Gastroesophageal sphincter (tissue), 4 donors: ENCODE measurements at regions not wholly inside any gene's neighbourhood (a gene's known extent, or its start where the extent isn't known, plus 50 kb on each side); places are given as distances from the start of the nearest gene placed in this dataset.

Source experiments
- ATAC-seq: fragments of 150-250 bp; one replicate; pipeline ENCODE4 v1.9.1; 2016; ENCODE audit warnings: mild to moderate bottlenecking, moderate library complexity
- H3K27ac ChIP-seq, 4 donors: fragments of 200-600 bp; sonication (generic) in 3 of 4; 1 replicate in 3 of 4; 2 replicates in 1 of 4; pipeline ENCODE4 v1.5.1; 2016 to 2019
- H3K27me3 ChIP-seq: fragments of 200-600 bp; sonication (generic); one replicate; pipeline ENCODE4 v1.5.1; 2019
- H3K36me3 ChIP-seq, 2 donors: fragments of 200-600 bp; sonication (generic); one replicate each; pipeline ENCODE4 v1.5.1; 2019; ENCODE audit warnings: control low read depth in 1 of 2
- H3K4me1 ChIP-seq, 3 donors: fragments of 200-600 bp; sonication (generic); 1 replicate in 2 of 3; 2 replicates in 1 of 3; pipeline ENCODE4 v1.5.1; 2016 to 2019; ENCODE audit warnings: control low read depth in 2 of 3
- H3K4me3 ChIP-seq, 2 donors: fragments of 200-600 bp; sonication (generic); one replicate each; pipeline ENCODE4 v1.5.1; 2019; ENCODE audit warnings: mild to moderate bottlenecking in 1 of 2, moderate library complexity in 1 of 2
- H3K9me3 ChIP-seq, 3 donors: fragments of 200-600 bp; sonication (generic); one replicate each; pipeline ENCODE4 v1.5.1; 2017 to 2019; ENCODE audit warnings: control low read depth in 2 of 3
- EP300 ChIP-seq: sonication (generic); formaldehyde crosslinking; IDR thresholded peaks from one replicate; pipeline ENCODE4 v1.6.1; 2017; ENCODE audit warnings: antibody characterized with exemption, mild to moderate bottlenecking
- POLR2A ChIP-seq, 2 donors: fragments of 450-650 bp; IDR thresholded peaks; one replicate each; pipeline ENCODE4 v1.6.1; 2017; ENCODE audit warnings: antibody characterized with exemption in 2 of 2, mild to moderate bottlenecking in 2 of 2, moderate library complexity in 1 of 2
- POLR2AphosphoS5 ChIP-seq: sonication (generic); formaldehyde crosslinking; IDR thresholded peaks from one replicate; pipeline ENCODE4 v1.6.1; 2017; ENCODE audit warnings: antibody characterized with exemption
- WGBS, 2 donors: methylation state at CpG; one replicate each; pipeline ENCODE4 v1.1.5; 2018; ENCODE audit warnings: low coverage in 1 of 2; 5-methylcytosine and 5-hydroxymethylcytosine counted together
- TF ChIP-seq, protein P1 (sequence below), 4 experiments: fragments of 200-600 bp in 2 of 4; fragments of 450-650 bp in 2 of 4; sonication (generic) in 1 of 4; IDR thresholded peaks; one replicate each; pipeline ENCODE4 v1.5.1; 2017 to 2019; ENCODE audit warnings: antibody characterized with exemption in 4 of 4, mild to moderate bottlenecking in 2 of 4, moderate library complexity in 2 of 4

DNA sequence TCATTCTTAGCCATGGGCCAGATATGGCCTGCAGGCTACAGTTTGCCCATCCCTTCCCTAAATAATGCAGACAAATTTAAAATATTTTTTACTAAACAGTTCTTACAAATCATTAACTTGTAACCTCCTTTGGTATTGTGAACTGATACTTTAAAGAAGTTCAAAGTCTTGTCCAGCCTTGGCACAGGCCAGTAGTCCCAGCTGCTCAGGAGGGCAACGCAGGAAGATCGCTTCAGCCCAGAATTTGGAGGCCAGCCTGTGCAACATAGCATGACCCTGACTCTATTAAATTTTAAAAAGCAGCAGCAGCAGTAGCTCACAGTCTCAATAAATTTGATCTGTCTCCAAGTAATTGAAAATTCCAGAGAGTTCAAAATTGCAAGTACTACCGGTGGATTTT, 83.7 kb upstream of the ARHGAP32 start:
- ATAC-seq: no peak
- Histone ChIP-seq H3K4me3 (no peak overlapping the region), H3K9me3 (no peaks in the 10 kb centered on the region), H3K4me1 (peaks cover 3 to 61% (median 7%) of the 10 kb centered on the region in 3 donors), H3K27me3 (no peaks in the 10 kb centered on the region), H3K36me3 (no peaks in the 10 kb centered on the region), H3K27ac (no peak overlapping the region)
- TF ChIP-seq EP300 (no peak), POLR2AphosphoS5 (no peak)
- TF ChIP-seq, protein P1, sequence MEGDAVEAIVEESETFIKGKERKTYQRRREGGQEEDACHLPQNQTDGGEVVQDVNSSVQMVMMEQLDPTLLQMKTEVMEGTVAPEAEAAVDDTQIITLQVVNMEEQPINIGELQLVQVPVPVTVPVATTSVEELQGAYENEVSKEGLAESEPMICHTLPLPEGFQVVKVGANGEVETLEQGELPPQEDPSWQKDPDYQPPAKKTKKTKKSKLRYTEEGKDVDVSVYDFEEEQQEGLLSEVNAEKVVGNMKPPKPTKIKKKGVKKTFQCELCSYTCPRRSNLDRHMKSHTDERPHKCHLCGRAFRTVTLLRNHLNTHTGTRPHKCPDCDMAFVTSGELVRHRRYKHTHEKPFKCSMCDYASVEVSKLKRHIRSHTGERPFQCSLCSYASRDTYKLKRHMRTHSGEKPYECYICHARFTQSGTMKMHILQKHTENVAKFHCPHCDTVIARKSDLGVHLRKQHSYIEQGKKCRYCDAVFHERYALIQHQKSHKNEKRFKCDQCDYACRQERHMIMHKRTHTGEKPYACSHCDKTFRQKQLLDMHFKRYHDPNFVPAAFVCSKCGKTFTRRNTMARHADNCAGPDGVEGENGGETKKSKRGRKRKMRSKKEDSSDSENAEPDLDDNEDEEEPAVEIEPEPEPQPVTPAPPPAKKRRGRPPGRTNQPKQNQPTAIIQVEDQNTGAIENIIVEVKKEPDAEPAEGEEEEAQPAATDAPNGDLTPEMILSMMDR (IDR thresholded peaks at IDR 0.05): no peak
- 83 to 84% methylated on average over 3 of the region's 3 CpGs for WGBS, 2 donors

DNA sequence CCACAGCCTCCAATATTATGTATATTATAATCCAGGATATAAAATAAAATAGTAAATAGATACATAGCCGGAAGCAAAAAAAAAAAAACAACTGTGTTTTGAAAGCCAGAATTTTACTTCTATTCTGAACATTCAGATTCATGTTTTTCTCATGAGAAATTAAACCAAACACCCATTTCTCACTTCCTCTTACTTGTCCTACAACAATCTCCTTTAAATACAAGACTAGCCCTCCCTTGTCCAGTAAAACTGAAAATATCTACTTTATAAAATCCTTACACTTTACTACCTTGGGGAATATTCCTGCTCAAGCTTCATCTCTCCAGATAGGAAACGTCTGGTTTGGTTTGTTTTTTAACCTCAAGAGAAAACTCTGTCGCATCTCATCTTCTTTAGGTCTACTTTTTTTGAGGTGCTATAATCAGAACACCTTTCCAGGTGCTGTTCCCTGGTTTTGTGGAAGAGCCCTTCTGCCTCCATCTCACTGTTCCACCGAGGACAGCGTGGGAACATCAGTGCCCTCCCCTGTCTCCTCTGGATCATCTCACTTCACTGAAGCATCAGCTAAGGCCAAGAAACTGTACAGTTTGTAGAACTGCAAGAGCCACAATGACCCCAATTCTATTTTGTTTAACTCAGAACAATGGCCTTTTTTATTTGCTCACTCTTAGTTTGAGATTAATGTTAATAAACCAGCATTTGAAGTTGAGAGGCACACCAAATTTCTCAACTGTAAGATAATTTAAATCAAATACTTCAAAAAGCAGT, 82.0 kb upstream of the ARHGAP32 start:
- no peaks in the 10 kb centered on the region for H3K27me3 ChIP-seq
- H3K36me3 ChIP-seq: no peaks in the 10 kb centered on the region
- H3K9me3 ChIP-seq: no peaks in the 10 kb centered on the region
- ATAC-seq: no peak
- H3K4me3 ChIP-seq: no peak overlapping the region
- peaks cover 3 to 53% (median 7%) of the 10 kb centered on the region in 3 donors for H3K4me1 ChIP-seq
- WGBS, 2 donors: 72 to 79% methylated on average over 1 to 5 of the region's 5 CpGs
- no peak for TF ChIP-seq POLR2AphosphoS5
- no peak overlapping the region for H3K27ac ChIP-seq

DNA sequence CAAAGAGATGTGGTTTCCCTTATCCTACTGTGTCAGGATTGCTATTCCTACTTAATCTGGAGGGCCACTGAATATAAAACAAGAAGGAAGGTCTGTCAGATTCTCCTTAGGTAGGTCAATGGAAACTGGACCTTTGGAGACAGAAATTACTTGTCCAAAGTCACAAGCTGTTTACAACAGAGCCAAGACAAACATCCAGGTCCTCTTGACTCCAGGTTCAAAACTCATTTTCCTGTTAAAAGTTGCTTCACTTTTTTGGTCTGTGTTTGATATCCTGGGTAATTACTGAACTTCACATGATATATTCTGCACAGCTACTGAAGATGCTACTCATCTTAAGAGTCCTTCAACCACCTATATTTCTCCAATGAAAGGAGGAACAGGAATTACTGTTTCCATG, 81.2 kb upstream of the ARHGAP32 start:
- H3K9me3 ChIP-seq: no peaks in the 10 kb centered on the region
- H3K4me3 ChIP-seq: no peak overlapping the region
- peaks cover 3 to 51% (median 7%) of the 10 kb centered on the region in 3 donors for H3K4me1 ChIP-seq
- TF ChIP-seq POLR2AphosphoS5: no peak
- TF ChIP-seq, protein P1 (IDR thresholded peaks at IDR 0.05): no peak
- TF ChIP-seq POLR2A (IDR thresholded peaks at IDR 0.05): no peak
- TF ChIP-seq EP300: no peak
- H3K27ac ChIP-seq: no peak overlapping the region
- H3K27me3 ChIP-seq: no peaks in the 10 kb centered on the region
- H3K36me3 ChIP-seq: no peaks in the 10 kb centered on the region
- no peak for ATAC-seq

DNA sequence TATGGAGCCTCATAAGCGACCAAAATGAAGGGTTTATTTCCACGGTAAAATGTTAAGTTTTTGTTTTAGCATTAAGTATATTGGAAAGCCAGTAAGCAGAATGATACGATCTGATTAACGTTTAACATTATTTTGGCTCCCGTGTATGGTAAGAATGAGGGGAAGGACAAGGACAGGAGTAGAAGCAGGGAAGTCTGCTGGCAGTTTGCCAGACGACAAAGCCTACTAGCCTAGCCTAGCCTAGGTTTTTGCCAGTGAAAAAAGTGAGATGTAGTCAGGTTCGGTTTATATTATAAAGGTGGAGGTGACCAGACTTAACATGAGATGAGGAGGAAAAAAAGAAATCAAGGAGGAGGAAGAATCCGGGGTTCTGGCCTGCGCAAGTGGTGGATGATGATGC, 78.9 kb upstream of the ARHGAP32 start:
- Histone ChIP-seq H3K27ac (no peak overlapping the region), H3K9me3 (no peaks in the 10 kb centered on the region), H3K36me3 (no peaks in the 10 kb centered on the region), H3K27me3 (no peaks in the 10 kb centered on the region), H3K4me1 (peaks cover 0 to 28% (median 2%) of the 10 kb centered on the region in 3 donors), H3K4me3 (no peak overlapping the region)
- no peak for ATAC-seq
- 70 to 71% methylated on average over 7 to 9 of the region's 9 CpGs for WGBS, 2 donors
- TF ChIP-seq EP300 (no peak), POLR2A (IDR thresholded peaks at IDR 0.05) (no peak), POLR2AphosphoS5 (no peak)
- TF ChIP-seq, protein P1 (IDR thresholded peaks at IDR 0.05): no peak

DNA sequence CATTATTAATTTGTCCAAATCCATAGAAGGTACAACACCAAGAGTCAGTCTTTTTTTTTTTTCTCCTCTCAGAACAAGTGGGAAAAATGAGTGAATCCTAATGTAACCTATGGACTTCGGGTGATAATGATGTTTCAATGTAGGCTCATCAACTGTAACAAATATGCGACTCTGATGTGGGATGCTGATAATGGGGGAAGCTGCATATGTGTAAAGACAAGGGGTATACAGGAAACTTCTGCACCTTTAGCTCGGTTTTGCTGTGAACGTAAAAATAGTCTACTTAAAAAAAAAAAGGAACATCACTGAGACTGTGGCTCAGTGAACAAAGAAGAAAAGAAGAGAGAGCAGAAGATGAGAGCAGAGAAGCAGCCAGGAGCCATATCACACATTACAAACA, 78.3 kb upstream of the ARHGAP32 start:
- H3K4me3 ChIP-seq: no peak overlapping the region
- ATAC-seq: no peak
- TF ChIP-seq, protein P1 (IDR thresholded peaks at IDR 0.05): no peak
- no peak for TF ChIP-seq POLR2A (IDR thresholded peaks at IDR 0.05)
- 68 to 90% methylated on average over 4 of the region's 4 CpGs for WGBS, 2 donors
- H3K4me1 ChIP-seq: peaks cover 0 to 22% (median under 1%) of the 10 kb centered on the region in 3 donors
- H3K36me3 ChIP-seq: no peaks in the 10 kb centered on the region
- no peaks in the 10 kb centered on the region for H3K9me3 ChIP-seq
- no peak overlapping the region for H3K27ac ChIP-seq
- H3K27me3 ChIP-seq: no peaks in the 10 kb centered on the region
